SU-DHL-6 (cell line): ENCODE measurements at regions not wholly inside any gene's neighbourhood (a gene's known extent, or its start where the extent isn't known, plus 50 kb on each side); places are given as distances from the start of the nearest gene placed in this dataset.

ENCODE experiments used
- H2AFZ ChIP-seq: fragments of 200-600 bp; sonication (generic); 2 replicates; pipeline ENCODE4 v1.6.1; 2014; ENCODE audit warnings: low read depth, mild to moderate bottlenecking, moderate library complexity, mixed read lengths, antibody characterized with exemption, low read length; ENCODE audit not compliant: severe bottlenecking
- H3F3A ChIP-seq: fragments of 200-600 bp; shearing (Covaris generic); 2 replicates; pipeline ENCODE4 v1.6.0; 2016; ENCODE audit warnings: antibody characterized with exemption, mild to moderate bottlenecking; ENCODE audit not compliant: insufficient read depth
- H3K27ac ChIP-seq: fragments of 200-600 bp; sonication (generic); 2 replicates; pipeline ENCODE4 v1.5.1; 2016; ENCODE audit warnings: low read depth, mild to moderate bottlenecking, low read length, moderate library complexity, mixed read lengths
- H3K27me3 ChIP-seq: fragments of 200-600 bp; sonication (generic), shearing (Covaris generic); 2 replicates; pipeline ENCODE4 v1.6.0; 2014; ENCODE audit warnings: mild to moderate bottlenecking, low read length
- H3K36me3 ChIP-seq: fragments of 200-600 bp; sonication (generic); 2 replicates; pipeline ENCODE4 v1.6.1; 2014; ENCODE audit warnings: mild to moderate bottlenecking, low read length, mixed read lengths
- H3K4me2 ChIP-seq: fragments of 300-600, 200-600 bp; shearing (Covaris generic), sonication (generic); 2 replicates; pipeline ENCODE4 v1.6.0; 2014; ENCODE audit warnings: low read length, low read depth, mild to moderate bottlenecking; ENCODE audit not compliant: poor library complexity, severe bottlenecking
- H3K4me3 ChIP-seq: fragments of 200-600 bp; sonication (generic); 2 replicates; pipeline ENCODE4 v1.5.1; 2014; ENCODE audit warnings: antibody characterized with exemption, low read length, mild to moderate bottlenecking, mixed read lengths; ENCODE audit not compliant: insufficient read depth, poor library complexity, severe bottlenecking
- H3K79me2 ChIP-seq: fragments of 200-600 bp; sonication (generic); 2 replicates; pipeline ENCODE4 v1.6.1; 2014; ENCODE audit warnings: mild to moderate bottlenecking, low read length, moderate library complexity; ENCODE audit not compliant: insufficient read depth
- H3K9ac ChIP-seq: fragments of 200-600 bp; sonication (generic); 2 replicates; pipeline ENCODE4 v1.7.0; 2014; ENCODE audit warnings: mild to moderate bottlenecking, low read length
- H3K9me2 ChIP-seq: fragments of 200-600 bp; sonication (generic); replicated peaks from 2 replicates; pipeline ENCODE4 v1.6.1; 2014; ENCODE audit warnings: low read length; ENCODE audit not compliant: insufficient read depth
- H3K9me3 ChIP-seq: fragments of 200-600 bp; sonication (generic); 2 replicates; pipeline ENCODE4 v1.6.1; 2014; ENCODE audit warnings: low read length, mixed read lengths; ENCODE audit not compliant: insufficient read depth
- H4K20me1 ChIP-seq: fragments of 200-600 bp; sonication (generic); 2 replicates; pipeline ENCODE4 v1.6.1; 2014; ENCODE audit warnings: low read depth, mild to moderate bottlenecking, antibody characterized with exemption, low read length, moderate library complexity, mixed read lengths
- CTCF ChIP-seq: fragments of 200-600 bp; sonication (generic); IDR thresholded peaks from one replicate; pipeline ENCODE4 v1.5.1; 2017; ENCODE audit warnings: antibody characterized with exemption, mild to moderate bottlenecking, low read length, moderate library complexity; ENCODE audit not compliant: insufficient read depth, poor library complexity, severe bottlenecking
- EZH2phosphoT487 ChIP-seq: fragments of 200-600 bp; sonication (generic), shearing (Covaris generic); conservative IDR thresholded peaks from 2 replicates; pipeline ENCODE4 v1.6.1; 2018; ENCODE audit warnings: mild to moderate bottlenecking, antibody characterized with exemption, low read length, moderate library complexity, mixed read lengths

GRCh38 chrX:137287191-137287590, 253.4 kb upstream of the GPR101 start:
- TF ChIP-seq EZH2phosphoT487 (no peak), CTCF (no peak)
- no peaks in the 10 kb centered on the region for H3K9me2 ChIP-seq
- no peaks in the 10 kb centered on the region for H3K36me3 ChIP-seq
- H4K20me1 ChIP-seq: no peaks in the 10 kb centered on the region
- no peak overlapping the region for H3K27ac ChIP-seq
- H3K4me2 ChIP-seq: no peak overlapping the region
- H3K9me3 ChIP-seq: no peaks in the 10 kb centered on the region
- H3K9ac ChIP-seq: no peak overlapping the region
- H3K27me3 ChIP-seq: no peaks in the 10 kb centered on the region
- no peak overlapping the region for H3K4me3 ChIP-seq
- no peaks in the 10 kb centered on the region for H3F3A ChIP-seq
- H2AFZ ChIP-seq: no peak overlapping the region
- no peaks in the 10 kb centered on the region for H3K79me2 ChIP-seq

GRCh38 chrX:137286423-137286822, 252.6 kb upstream of the GPR101 start:
- H3K27ac ChIP-seq: no peak overlapping the region
- no peak overlapping the region for H3K4me3 ChIP-seq

GRCh38 chrX:137278825-137279224, 245.0 kb upstream of the GPR101 start:
- no peaks in the 10 kb centered on the region for H3K79me2 ChIP-seq
- no peaks in the 10 kb centered on the region for H3K27me3 ChIP-seq
- H3K36me3 ChIP-seq: no peaks in the 10 kb centered on the region
- no peaks in the 10 kb centered on the region for H3K9me3 ChIP-seq
- no peak overlapping the region for H3K9ac ChIP-seq
- no peaks in the 10 kb centered on the region for H3F3A ChIP-seq
- no peak overlapping the region for H2AFZ ChIP-seq
- H3K27ac ChIP-seq: no peak overlapping the region
- H3K4me2 ChIP-seq: no peak overlapping the region
- no peaks in the 10 kb centered on the region for H3K9me2 ChIP-seq
- TF ChIP-seq CTCF (no peak), EZH2phosphoT487 (no peak)
- H3K4me3 ChIP-seq: no peak overlapping the region
- no peaks in the 10 kb centered on the region for H4K20me1 ChIP-seq

More at GRCh38 chrX:137286423-137286822, 252.6 kb upstream of the GPR101 start:
- Histone ChIP-seq H3K27me3 (no peaks in the 10 kb centered on the region), H3K79me2 (no peaks in the 10 kb centered on the region), H3K9ac (no peak overlapping the region), H4K20me1 (no peaks in the 10 kb centered on the region), H3K36me3 (no peaks in the 10 kb centered on the region), H3K9me2 (no peaks in the 10 kb centered on the region), H3K9me3 (no peaks in the 10 kb centered on the region), H3F3A (no peaks in the 10 kb centered on the region), H2AFZ (no peak overlapping the region), H3K4me2 (no peak overlapping the region)
- no peak for TF ChIP-seq EZH2phosphoT487
- TF ChIP-seq CTCF: no peak

- Histone ChIP-seq H3K4me3 (no peak overlapping the region), H3F3A (no peaks in the 10 kb centered on the region), H3K9ac (no peak overlapping the region)
Measured at GRCh38 chrX:137263374-137263773, 229.6 kb upstream of the GPR101 start.

More at GRCh38 chrX:137263374-137263773, 229.6 kb upstream of the GPR101 start:
- Histone ChIP-seq H3K36me3 (no peaks in the 10 kb centered on the region), H3K9me2 (no peaks in the 10 kb centered on the region), H2AFZ (no peak overlapping the region), H3K79me2 (no peaks in the 10 kb centered on the region), H3K27me3 (no peaks in the 10 kb centered on the region), H4K20me1 (no peaks in the 10 kb centered on the region), H3K4me2 (no peak overlapping the region), H3K9me3 (no peaks in the 10 kb centered on the region), H3K27ac (no peak overlapping the region)
- no peak for TF ChIP-seq EZH2phosphoT487
- no peak for TF ChIP-seq CTCF
